ENCODE measurements at regions not wholly inside any gene's neighbourhood (a gene's known extent, or its start where the extent isn't known, plus 50 kb on each side); places are given as distances from the start of the nearest gene placed in this dataset.

- Histone ChIP-seq H4K20me1 (replicated peaks; ENCODE audit: control insufficient read depth, extremely low read depth, insufficient read depth, low read length) (no peaks in the 10 kb centered on the region), H3K9ac (replicated peaks; ENCODE audit: extremely low read depth, insufficient read depth, low read length) (no peak overlapping the region), H3K36me3 (ENCODE audit: control insufficient read depth in 2 of 2, extremely low read depth in 1 of 2, insufficient read depth in 2 of 2, low read length in 2 of 2) (no peaks in the 10 kb centered on the region), H3K27ac (ENCODE audit: insufficient read depth, low read depth, low read length) (no peak overlapping the region), H3K79me2 (ENCODE audit: control insufficient read depth, insufficient read depth, low read length) (no peaks in the 10 kb centered on the region), H3K4me1 (ENCODE audit: control insufficient read depth, extremely low read depth, insufficient read depth, low read length) (no peaks in the 10 kb centered on the region), H3K27me3 (ENCODE audit: control insufficient read depth in 2 of 2, insufficient read depth in 2 of 2, low read length in 2 of 2) (no peaks in the 10 kb centered on the region), H3K9me1 (replicated peaks; ENCODE audit: control insufficient read depth, extremely low read depth, insufficient read depth, low read length) (no peaks in the 10 kb centered on the region), H2AFZ (ENCODE audit: low read depth, low read length) (no peak overlapping the region), H3K4me3 (replicated peaks in 1 of 3; ENCODE audit: insufficient read depth in 1 of 3, low read depth in 1 of 3, low read length in 3 of 3) (no peak overlapping the region), H3K9me3 (replicated peaks; ENCODE audit: control insufficient read depth, insufficient read depth, low read length) (no peaks in the 10 kb centered on the region), H3K4me2 (ENCODE audit: insufficient read depth, low read length) (no peak overlapping the region)
- intact Hi-C loops (cut with micrococcal nuclease) (no loop called here), dilution Hi-C loops (cut with MboI; ENCODE audit: extremely low pct_ligation_motif_present, low sequenced_read_pairs) (no loop called here)
- ChIA-PET POLR2A (no interaction called here), CTCF (no interaction called here)
- no TSS peak for BruUV-seq (replicated peaks)
- FAIRE-seq (no peak), DNase-seq (ENCODE audit: low read depth, low spot score) (no peak)
- TF ChIP-seq POLR2A (IDR thresholded peaks at IDR 0.05; ENCODE audit: low read depth, low read length) (no peak), JUN (IDR thresholded peaks at IDR 0.05; ENCODE audit: borderline replicate concordance, insufficient read depth, insufficient read length, low read depth) (no peak), MYC (IDR thresholded peaks at IDR 0.05; ENCODE audit: low read depth, low read length) (no peak), EZH2 (IDR thresholded peaks at IDR 0.05; ENCODE audit: borderline replicate concordance, low read depth, low read length, severe bottlenecking) (no peak)
- TF ChIP-seq, protein P1, sequence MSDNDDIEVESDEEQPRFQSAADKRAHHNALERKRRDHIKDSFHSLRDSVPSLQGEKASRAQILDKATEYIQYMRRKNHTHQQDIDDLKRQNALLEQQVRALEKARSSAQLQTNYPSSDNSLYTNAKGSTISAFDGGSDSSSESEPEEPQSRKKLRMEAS (IDR thresholded peaks at IDR 0.05; ENCODE audit: insufficient read depth, insufficient read length) = no peak
These were observed 679.7 kb upstream of the ID4 start for GRCh38 chr6:19157486-19157885.

GRCh38 chr6:19158586-19158985 is 678.6 kb upstream of the ID4 start:
- Histone ChIP-seq H3K4me2 (ENCODE audit: insufficient read depth, low read length) (no peak overlapping the region), H3K79me2 (ENCODE audit: control insufficient read depth, insufficient read depth, low read length) (no peaks in the 10 kb centered on the region), H4K20me1 (replicated peaks; ENCODE audit: control insufficient read depth, extremely low read depth, insufficient read depth, low read length) (no peaks in the 10 kb centered on the region), H3K9me1 (replicated peaks; ENCODE audit: control insufficient read depth, extremely low read depth, insufficient read depth, low read length) (no peaks in the 10 kb centered on the region), H2AFZ (ENCODE audit: low read depth, low read length) (no peak overlapping the region), H3K9me3 (replicated peaks; ENCODE audit: control insufficient read depth, insufficient read depth, low read length) (peaks cover 3% of the 10 kb centered on the region), H3K9ac (replicated peaks; ENCODE audit: extremely low read depth, insufficient read depth, low read length) (no peak overlapping the region), H3K27me3 (ENCODE audit: control insufficient read depth in 2 of 2, insufficient read depth in 2 of 2, low read length in 2 of 2) (no peaks in the 10 kb centered on the region), H3K36me3 (ENCODE audit: control insufficient read depth in 2 of 2, extremely low read depth in 1 of 2, insufficient read depth in 2 of 2, low read length in 2 of 2) (no peaks in the 10 kb centered on the region), H3K4me1 (ENCODE audit: control insufficient read depth, extremely low read depth, insufficient read depth, low read length) (no peaks in the 10 kb centered on the region), H3K4me3 (replicated peaks in 1 of 3; ENCODE audit: insufficient read depth in 1 of 3, low read depth in 1 of 3, low read length in 3 of 3) (no peak overlapping the region), H3K27ac (ENCODE audit: insufficient read depth, low read depth, low read length) (no peak overlapping the region)
- POLR2A ChIA-PET = no interaction called here
- CTCF ChIA-PET = no interaction called here
- no peak for FAIRE-seq
- BruUV-seq (replicated peaks) = no TSS peak
- intact Hi-C loops (cut with micrococcal nuclease) (no loop called here), dilution Hi-C loops (cut with MboI; ENCODE audit: extremely low pct_ligation_motif_present, low sequenced_read_pairs) (no loop called here)
- TF ChIP-seq MYC (IDR thresholded peaks at IDR 0.05; ENCODE audit: low read depth, low read length) (no peak), JUN (IDR thresholded peaks at IDR 0.05; ENCODE audit: borderline replicate concordance, insufficient read depth, insufficient read length, low read depth) (no peak), POLR2AphosphoS5 (IDR thresholded peaks at IDR 0.05; ENCODE audit: insufficient read depth, low read depth, low read length) (no peak), POLR2A (IDR thresholded peaks at IDR 0.05; ENCODE audit: low read depth, low read length) (no peak), GATA2 (IDR thresholded peaks at IDR 0.05; ENCODE audit: insufficient read depth, insufficient read length, low read depth, low read length) (no peak), EZH2 (IDR thresholded peaks at IDR 0.05; ENCODE audit: borderline replicate concordance, low read depth, low read length, severe bottlenecking) (no peak), FOS (IDR thresholded peaks at IDR 0.05; ENCODE audit: borderline replicate concordance, insufficient read depth, low read length) (no peak)
- TF ChIP-seq, protein P2, sequence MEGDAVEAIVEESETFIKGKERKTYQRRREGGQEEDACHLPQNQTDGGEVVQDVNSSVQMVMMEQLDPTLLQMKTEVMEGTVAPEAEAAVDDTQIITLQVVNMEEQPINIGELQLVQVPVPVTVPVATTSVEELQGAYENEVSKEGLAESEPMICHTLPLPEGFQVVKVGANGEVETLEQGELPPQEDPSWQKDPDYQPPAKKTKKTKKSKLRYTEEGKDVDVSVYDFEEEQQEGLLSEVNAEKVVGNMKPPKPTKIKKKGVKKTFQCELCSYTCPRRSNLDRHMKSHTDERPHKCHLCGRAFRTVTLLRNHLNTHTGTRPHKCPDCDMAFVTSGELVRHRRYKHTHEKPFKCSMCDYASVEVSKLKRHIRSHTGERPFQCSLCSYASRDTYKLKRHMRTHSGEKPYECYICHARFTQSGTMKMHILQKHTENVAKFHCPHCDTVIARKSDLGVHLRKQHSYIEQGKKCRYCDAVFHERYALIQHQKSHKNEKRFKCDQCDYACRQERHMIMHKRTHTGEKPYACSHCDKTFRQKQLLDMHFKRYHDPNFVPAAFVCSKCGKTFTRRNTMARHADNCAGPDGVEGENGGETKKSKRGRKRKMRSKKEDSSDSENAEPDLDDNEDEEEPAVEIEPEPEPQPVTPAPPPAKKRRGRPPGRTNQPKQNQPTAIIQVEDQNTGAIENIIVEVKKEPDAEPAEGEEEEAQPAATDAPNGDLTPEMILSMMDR (IDR thresholded peaks at IDR 0.05; ENCODE audit: extremely low read depth in 1 of 2, insufficient read depth in 1 of 2, low read depth in 1 of 2, low read length in 2 of 2) = no peak
- TF ChIP-seq, protein P1 (IDR thresholded peaks at IDR 0.05; ENCODE audit: insufficient read depth, insufficient read length) = no peak
- DNase-seq (ENCODE audit: low read depth, low spot score) = no peak

Data from endothelial cell of umbilical vein (primary cell).